H1 (cell line): ENCODE measurements at regions not wholly inside any gene's neighbourhood (a gene's known extent, or its start where the extent isn't known, plus 50 kb on each side); places are given as distances from the start of the nearest gene placed in this dataset.

Experiments used
- POLR2A ChIP-seq, 2 experiments: IDR thresholded peaks; 1 replicate in 1 of 2; 2 replicates in 1 of 2; pipeline ENCODE4 v1.6.1; 2011; ENCODE audit warnings: low read depth in 2 of 2, low read length in 2 of 2, mild to moderate bottlenecking in 2 of 2; ENCODE audit errors: control extremely low read depth in 1 of 2
- POLR2AphosphoS5 ChIP-seq: IDR thresholded peaks from 2 replicates; pipeline ENCODE4 v1.6.1; 2011; ENCODE audit warnings: low read depth, low read length
- RAD21 ChIP-seq, 2 experiments: IDR thresholded peaks in 1 of 2; conservative IDR thresholded peaks in 1 of 2; 2 replicates each; pipeline ENCODE4 v1.6.1; 2011; ENCODE audit warnings: low read depth in 2 of 2, low read length in 2 of 2, improper control_type of control experiment in 1 of 2, inconsistent platforms in 1 of 2, mild to moderate bottlenecking in 1 of 2, moderate library complexity in 1 of 2
- SUZ12 ChIP-seq: fragments of 200-600 bp; sonication (generic); IDR thresholded peaks from 2 replicates; pipeline ENCODE4 v1.6.1; 2012; ENCODE audit warnings: mild to moderate bottlenecking, inconsistent platforms, low read length, moderate library complexity, mixed read lengths
- TEAD4 ChIP-seq: IDR thresholded peaks from 2 replicates; pipeline ENCODE4 v1.6.1; 2012; ENCODE audit warnings: low read depth, low read length, inconsistent platforms, mixed read lengths
- TF ChIP-seq, protein P1 (sequence below), 3 experiments: IDR thresholded peaks; 1 replicate in 2 of 3; 2 replicates in 1 of 3; pipeline versions ENCODE4 v1.5.1 to v1.6.1; 2011; ENCODE audit warnings: low read length in 3 of 3, mild to moderate bottlenecking in 3 of 3, inconsistent platforms in 2 of 3, low read depth in 1 of 3, moderate library complexity in 1 of 3; ENCODE audit not compliant: insufficient read depth in 1 of 3; ENCODE audit errors: control extremely low read depth in 1 of 3

DNA sequence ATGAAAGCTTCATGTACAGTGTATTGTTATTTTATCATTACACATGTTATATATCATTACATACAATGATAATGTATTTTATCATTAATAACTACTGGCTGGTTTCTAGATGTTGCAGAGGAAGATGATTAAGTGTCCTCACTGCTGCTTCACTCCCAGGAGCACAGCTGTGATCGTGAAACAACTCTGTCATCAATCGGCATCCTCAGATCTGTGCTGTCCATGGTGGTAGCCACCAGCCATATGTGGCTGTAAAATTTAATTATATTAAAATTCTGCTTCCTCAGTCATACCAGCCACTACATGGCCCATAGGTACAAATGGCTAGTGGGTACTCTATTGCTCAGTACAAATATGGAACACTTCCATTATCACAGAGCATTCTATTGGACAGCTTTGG lies 379.4 kb upstream of the CFAP20DC start:
- no peak for TF ChIP-seq RAD21 (IDR thresholded peaks at IDR 0.05 in 1 of 2, conservative IDR thresholded peaks at IDR 0.05 in 1 of 2; ENCODE audit: low read depth in 2 of 2, low read length in 2 of 2)
- TF ChIP-seq POLR2A (IDR thresholded peaks at IDR 0.05; ENCODE audit: control extremely low read depth in 1 of 2, low read depth in 2 of 2, low read length in 2 of 2) = no peak
- TF ChIP-seq, protein P1, sequence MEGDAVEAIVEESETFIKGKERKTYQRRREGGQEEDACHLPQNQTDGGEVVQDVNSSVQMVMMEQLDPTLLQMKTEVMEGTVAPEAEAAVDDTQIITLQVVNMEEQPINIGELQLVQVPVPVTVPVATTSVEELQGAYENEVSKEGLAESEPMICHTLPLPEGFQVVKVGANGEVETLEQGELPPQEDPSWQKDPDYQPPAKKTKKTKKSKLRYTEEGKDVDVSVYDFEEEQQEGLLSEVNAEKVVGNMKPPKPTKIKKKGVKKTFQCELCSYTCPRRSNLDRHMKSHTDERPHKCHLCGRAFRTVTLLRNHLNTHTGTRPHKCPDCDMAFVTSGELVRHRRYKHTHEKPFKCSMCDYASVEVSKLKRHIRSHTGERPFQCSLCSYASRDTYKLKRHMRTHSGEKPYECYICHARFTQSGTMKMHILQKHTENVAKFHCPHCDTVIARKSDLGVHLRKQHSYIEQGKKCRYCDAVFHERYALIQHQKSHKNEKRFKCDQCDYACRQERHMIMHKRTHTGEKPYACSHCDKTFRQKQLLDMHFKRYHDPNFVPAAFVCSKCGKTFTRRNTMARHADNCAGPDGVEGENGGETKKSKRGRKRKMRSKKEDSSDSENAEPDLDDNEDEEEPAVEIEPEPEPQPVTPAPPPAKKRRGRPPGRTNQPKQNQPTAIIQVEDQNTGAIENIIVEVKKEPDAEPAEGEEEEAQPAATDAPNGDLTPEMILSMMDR (IDR thresholded peaks at IDR 0.05; ENCODE audit: control extremely low read depth in 1 of 3, insufficient read depth in 1 of 3, low read depth in 1 of 3, low read length in 3 of 3) = no peak
- TF ChIP-seq TEAD4 = no peak
- TF ChIP-seq SUZ12 = no peak
- TF ChIP-seq POLR2AphosphoS5 = no peak
